CD4-positive, alpha-beta T cell treated with Interleukin-2 at 100 ng/mL for 4 hours (primary cell): ENCODE measurements at regions not wholly inside any gene's neighbourhood (a gene's known extent, or its start where the extent isn't known, plus 50 kb on each side); places are given as distances from the start of the nearest gene placed in this dataset.
"Not testable (repeated sequence)": the region's sequence is repeated elsewhere in the genome, so short reads cannot be mapped to it uniquely, and the experiment has no call there.

Experiments
- DNase-seq: peaks from one replicate; pipeline ENCODE4 v3.0.0-alpha.2; 2020; ENCODE audit warnings: low spot score

DNA sequence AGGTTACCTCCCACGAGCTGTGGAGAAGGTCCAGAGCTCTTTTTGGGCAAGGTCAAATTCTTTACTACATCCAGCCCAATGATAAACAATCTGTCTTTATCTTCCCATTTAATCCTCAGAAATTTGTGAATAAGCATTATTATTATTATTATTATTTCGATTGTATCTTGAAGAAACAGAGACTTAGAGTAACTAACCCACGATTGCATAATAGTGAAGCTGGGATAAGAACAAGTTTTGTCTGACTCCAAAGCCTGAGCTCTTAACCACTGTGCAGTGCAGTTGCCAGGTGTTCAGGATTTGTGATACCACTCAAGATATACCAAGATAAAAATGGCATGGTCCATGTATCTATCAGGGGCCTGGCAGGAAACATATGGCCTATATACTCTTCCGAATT lies 166.5 kb upstream of the LDB2 start:
- DNase-seq, result no peak

GRCh38 chr4:17063888-17064287 lies 165.4 kb upstream of the LDB2 start:
- no peak for DNase-seq

- no peak for DNase-seq
Observed at GRCh38 chr4:17060230-17060629, 161.8 kb upstream of the LDB2 start.

GRCh38 chr4:17058916-17059741 lies 160.7 kb upstream of the LDB2 start:
- DNase-seq, result no peak

DNA sequence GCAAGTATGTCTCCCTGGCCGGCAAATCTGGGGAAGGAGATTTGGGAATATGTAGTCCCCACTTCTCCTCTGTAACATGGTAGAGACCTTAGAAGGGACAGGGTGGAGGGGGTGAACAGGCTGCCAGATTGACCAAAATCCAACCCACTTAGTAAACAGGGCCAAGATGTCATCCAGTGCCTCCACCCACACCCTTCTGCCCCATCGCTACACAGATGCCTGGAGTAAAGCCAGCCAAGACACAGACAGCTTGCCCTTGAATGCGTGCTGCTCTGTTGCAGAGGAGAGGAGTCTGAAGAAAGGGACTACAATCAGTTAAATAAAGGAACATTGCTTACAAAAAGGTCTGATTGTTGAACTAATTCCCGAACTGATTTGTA lies 160.1 kb upstream of the LDB2 start:
- no peak for DNase-seq

GRCh38 chr4:17057035-17057434 lies 158.6 kb upstream of the LDB2 start:
- DNase-seq, result no peak

- DNase-seq, result no peak
Observed at GRCh38 chr4:17055788-17056187, 157.3 kb upstream of the LDB2 start.

DNA sequence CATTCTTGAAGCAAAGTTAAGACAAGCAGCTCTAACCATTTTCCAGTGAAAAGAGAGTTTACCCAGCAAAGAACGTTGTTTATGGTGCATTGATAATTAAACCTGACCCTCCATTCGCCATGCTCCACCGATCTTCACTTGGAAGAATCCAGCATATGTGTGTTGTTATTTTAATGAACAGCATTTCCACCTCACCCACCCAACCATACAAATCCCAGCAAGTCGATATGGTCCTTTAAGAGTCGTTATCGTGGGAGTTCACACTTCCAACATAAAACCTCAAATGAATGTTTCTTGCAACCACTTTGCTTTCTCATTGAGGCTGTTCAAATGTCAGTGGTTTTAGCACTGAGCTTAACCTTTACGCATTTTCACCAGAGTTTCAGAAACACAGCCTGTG lies 147.4 kb upstream of the LDB2 start:
- no peak for DNase-seq

GRCh38 chr4:17038510-17039176 lies 140.2 kb upstream of the LDB2 start:
- DNase-seq, result no peak

DNA sequence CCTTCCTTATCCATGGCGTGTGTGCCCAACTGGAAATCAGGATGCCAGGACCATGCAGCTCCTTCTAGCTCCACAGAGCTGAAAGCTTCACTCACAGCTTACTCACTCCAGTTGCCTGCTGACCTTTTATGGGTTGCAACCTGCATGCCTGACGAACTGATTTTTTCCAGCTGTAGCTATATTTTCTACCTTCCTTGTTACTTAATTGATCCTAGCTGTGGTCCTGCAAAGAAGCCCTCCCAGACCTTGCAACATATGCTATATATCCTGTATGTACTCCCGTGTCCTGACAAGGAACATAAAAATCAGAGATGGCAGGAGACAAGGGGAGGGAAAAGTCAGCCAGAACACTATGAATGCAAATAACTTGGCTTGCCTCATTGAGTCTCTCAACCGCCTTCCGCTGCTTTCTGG lies 135.3 kb upstream of the LDB2 start:
- no peak for DNase-seq

DNA sequence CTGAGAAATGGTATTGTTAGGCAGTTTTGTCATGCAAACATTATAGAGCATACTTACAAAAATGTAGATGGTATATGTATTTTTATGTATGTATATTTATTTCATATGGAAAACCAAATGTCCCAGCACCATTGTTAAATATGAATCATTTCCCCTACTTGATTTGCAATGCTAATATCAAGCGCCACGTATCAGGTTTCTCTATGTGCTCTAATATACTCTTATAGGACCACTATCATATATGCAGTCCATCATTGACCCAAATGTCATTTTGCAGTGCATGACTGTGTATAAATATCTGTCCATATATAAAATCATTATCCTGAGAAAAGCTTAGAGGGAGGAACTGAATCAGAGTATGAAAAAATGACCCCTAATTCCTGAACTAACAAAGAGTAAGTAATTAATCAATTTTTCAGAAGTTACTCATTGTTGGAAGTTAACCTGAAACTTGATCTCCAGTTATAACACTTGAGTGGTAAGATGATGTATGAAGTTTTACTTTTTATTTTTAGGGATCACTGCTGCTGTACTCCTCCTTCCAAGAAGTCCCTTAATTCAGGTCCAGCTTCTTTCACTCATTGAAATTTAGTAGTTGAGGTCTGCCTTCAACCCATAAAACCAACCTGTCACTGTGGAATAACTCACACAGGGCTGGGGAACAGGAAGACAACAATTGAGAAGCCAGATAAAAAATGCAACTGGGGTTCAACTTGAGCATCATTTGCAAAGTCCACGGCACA lies 134.8 kb upstream of the LDB2 start:
- no peak for DNase-seq

GRCh38 chr4:17030543-17030942 lies 132.1 kb upstream of the LDB2 start:
- no peak for DNase-seq

GRCh38 chr4:17029964-17030363 lies 131.5 kb upstream of the LDB2 start:
- DNase-seq, result no peak

DNA sequence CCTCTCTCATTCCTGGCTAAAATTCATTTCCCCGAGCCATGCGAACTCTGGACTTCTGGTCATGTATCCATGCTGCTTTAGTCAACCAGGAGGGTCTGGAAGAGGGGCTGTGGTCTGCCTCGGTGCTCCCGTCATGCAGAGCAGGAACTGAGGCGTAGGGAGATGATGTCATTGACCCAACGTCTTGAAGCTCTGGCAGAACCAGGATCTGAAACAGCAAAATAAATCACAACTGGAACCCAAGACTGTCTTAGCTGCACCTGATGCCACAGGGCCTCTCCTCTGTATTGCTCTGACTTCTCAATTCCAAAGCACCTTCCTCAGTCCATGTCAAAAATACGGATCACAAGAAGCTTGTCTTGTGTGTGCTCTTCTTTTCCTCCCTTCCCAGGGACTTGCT lies 131.0 kb upstream of the LDB2 start:
- DNase-seq, result no peak

DNA sequence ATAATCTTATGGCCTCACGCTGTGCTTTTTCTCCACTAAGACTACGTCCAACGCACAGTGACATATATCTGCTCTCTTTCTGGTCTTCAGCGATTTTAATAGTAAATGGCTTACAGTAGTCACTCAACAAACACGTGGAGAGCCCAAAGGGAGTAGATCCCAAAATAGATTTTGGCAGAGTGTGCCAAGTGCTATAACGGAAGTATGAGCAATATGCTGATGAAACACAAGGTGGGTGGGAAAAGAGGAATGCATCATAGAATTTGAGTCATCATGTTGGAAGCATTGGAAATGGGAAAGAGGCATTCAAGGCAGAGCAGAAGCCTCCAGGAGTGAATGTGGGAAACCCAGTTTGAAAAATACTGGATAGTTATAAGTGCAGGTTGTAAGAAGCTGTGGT lies 129.1 kb upstream of the LDB2 start:
- DNase-seq, result no peak

- DNase-seq, result no peak
Observed at GRCh38 chr4:17024425-17024824, 126.0 kb upstream of the LDB2 start.

GRCh38 chr4:17020901-17021300 lies 122.5 kb upstream of the LDB2 start:
- no peak for DNase-seq

- no peak for DNase-seq
Observed at GRCh38 chr4:17020451-17020850, 122.0 kb upstream of the LDB2 start.

GRCh38 chr4:17018621-17019020 lies 120.2 kb upstream of the LDB2 start:
- DNase-seq, result not testable (repeated sequence)

GRCh38 chr4:17018013-17018412 lies 119.6 kb upstream of the LDB2 start:
- DNase-seq, result no peak

DNA sequence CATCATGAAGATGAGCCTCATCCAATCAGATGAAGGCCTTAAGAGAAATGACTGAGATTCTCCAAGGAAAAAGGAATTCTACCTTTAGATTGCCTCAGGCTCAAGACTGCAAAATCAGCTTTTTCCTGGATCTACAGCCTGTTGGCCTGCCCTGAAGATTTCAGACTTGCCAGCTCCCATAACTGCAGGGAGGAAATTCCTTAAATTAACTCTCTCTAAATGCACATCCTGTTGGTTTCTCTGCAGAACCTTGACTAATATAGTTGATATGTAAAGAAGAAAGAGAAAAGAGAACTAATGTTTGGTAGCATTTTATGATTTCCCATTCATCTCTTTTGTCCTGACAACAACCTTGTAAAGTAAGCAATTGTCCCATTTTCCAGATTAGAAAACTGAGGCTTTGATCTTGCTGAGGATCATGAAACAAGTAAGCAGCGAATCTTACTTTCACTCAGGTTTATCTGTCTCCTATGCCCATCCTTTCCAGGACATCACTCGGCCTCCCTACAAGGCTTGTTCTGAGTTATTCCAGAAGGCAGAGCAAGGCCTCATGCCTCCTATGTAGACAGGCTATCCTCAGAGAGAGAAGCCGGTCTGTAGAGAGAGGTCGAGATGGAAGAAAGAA lies 115.0 kb upstream of the LDB2 start:
- DNase-seq, result no peak

- no peak for DNase-seq
Observed at GRCh38 chr4:17012451-17012850, 114.0 kb upstream of the LDB2 start.
